ENCODE measurements at regions not wholly inside any gene's neighbourhood (a gene's known extent, or its start where the extent isn't known, plus 50 kb on each side); places are given as distances from the start of the nearest gene placed in this dataset.

DNA sequence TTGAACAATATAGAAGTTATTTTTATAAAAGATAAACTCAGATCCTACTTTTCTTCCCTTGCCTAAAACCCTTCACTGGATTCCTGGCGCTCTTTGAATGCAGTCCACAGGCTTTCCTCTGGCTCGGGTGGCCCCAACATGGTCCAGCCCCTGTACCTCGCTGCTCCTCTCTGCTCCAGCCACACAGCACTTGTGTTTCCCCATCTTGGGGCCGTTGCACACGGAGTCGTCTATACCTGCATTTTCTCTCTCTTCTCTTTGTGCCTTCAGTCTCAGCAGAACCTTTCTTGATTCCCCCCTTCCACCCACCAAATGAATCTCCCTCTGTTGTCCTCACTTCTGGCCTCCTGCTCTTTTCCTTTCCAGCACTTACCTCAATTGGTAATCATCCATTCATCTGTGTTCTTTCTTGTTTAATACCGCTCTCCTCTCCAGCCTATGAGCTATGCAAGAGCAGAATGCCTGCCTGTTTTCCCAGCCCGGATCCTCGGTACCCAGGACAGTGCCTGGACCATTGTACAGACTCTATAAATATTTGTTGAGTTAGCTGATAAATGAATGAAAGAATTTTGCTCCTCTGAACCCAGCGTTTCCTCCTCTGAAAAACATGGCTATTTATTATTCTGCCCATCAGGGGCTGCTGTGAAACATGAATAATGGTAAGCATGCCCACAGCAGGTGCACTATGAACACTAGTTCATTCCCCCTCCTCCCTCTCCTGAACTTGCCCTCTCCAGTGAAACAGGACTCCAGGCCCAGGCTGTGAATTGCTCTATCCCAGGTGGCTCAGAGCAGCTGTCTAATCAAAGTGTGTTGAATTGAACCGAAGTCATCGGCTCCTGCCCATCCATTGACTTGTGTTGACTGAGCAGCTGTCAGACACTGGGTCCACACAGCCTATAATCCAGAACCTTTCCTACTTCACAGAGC is 266.9 kb downstream of the PTPRU start:
- Histone ChIP-seq H3K79me2 (ENCODE audit: insufficient read depth, low read length) (no peaks in the 10 kb centered on the region), H3K4me2 (ENCODE audit: low read depth, low read length, poor library complexity, severe bottlenecking) (no peak overlapping the region), H4K20me1 (ENCODE audit: insufficient read depth, low read length, poor library complexity, severe bottlenecking) (no peaks in the 10 kb centered on the region), H2AFZ (ENCODE audit: low read length) (no peak overlapping the region), H3K27me3 (ENCODE audit: insufficient read depth, low read length, poor library complexity, severe bottlenecking) (no peaks in the 10 kb centered on the region), H3K9me3 (ENCODE audit: insufficient read depth, low read depth, low read length) (peaks cover 3% of the 10 kb centered on the region; the same call in 1 of the 2 replicates), H3F3A (ENCODE audit: low read depth) (no peaks in the 10 kb centered on the region), H3K4me1 (ENCODE audit: insufficient read depth, low read length, poor library complexity, severe bottlenecking) (no peaks in the 10 kb centered on the region), H3K4me3 (ENCODE audit: low read length, poor library complexity, severe bottlenecking) (no peak overlapping the region), H3K36me3 (ENCODE audit: insufficient read depth, low read length) (no peaks in the 10 kb centered on the region), H3K9me2 (replicated peaks; ENCODE audit: low read depth, low read length) (no peaks in the 10 kb centered on the region), H3K9ac (ENCODE audit: low read depth, low read length, poor library complexity, severe bottlenecking) (no peak overlapping the region)
- TF ChIP-seq, protein P1, sequence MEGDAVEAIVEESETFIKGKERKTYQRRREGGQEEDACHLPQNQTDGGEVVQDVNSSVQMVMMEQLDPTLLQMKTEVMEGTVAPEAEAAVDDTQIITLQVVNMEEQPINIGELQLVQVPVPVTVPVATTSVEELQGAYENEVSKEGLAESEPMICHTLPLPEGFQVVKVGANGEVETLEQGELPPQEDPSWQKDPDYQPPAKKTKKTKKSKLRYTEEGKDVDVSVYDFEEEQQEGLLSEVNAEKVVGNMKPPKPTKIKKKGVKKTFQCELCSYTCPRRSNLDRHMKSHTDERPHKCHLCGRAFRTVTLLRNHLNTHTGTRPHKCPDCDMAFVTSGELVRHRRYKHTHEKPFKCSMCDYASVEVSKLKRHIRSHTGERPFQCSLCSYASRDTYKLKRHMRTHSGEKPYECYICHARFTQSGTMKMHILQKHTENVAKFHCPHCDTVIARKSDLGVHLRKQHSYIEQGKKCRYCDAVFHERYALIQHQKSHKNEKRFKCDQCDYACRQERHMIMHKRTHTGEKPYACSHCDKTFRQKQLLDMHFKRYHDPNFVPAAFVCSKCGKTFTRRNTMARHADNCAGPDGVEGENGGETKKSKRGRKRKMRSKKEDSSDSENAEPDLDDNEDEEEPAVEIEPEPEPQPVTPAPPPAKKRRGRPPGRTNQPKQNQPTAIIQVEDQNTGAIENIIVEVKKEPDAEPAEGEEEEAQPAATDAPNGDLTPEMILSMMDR (conservative IDR thresholded peaks at IDR 0.05; ENCODE audit: low read length), result no peak
- TF ChIP-seq EZH2phosphoT487 (IDR thresholded peaks at IDR 0.05; ENCODE audit: borderline replicate concordance), result no peak

DNA sequence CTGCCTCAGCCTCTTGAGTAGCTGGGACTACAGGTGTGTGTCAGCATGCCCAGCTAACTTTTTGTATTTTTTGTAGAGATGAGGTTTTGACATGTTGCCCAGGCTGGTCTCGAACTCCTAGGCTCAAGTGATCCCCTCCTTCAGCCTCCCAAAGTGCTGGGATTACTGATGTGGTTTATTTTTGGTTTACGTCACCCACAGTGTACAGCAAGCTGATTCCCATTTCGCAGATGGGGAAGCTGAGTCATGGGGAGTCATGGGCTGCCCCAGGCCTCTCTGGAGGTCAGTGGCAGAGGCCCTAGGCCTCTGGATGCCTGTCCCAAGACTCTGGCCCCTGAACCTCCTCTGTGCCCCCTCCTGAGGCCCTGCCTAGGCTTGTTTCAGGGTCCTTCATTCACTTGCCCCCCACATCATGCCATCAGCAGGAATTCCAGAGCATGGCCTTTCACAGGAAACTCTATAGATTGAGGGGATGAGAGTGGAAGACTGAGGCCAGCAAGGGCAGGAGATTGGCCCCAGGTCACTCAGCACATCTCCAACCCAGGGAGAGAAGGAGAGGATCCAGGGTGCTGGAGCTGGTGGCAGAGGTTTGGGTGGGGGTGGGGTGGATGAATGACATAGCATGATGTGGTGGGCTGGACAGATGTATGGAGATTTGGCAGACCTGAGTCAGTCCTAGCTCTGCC is 266.0 kb downstream of the PTPRU start:
- no peak overlapping the region for H3K9ac ChIP-seq (ENCODE audit: low read depth, low read length, poor library complexity, severe bottlenecking)

DNA sequence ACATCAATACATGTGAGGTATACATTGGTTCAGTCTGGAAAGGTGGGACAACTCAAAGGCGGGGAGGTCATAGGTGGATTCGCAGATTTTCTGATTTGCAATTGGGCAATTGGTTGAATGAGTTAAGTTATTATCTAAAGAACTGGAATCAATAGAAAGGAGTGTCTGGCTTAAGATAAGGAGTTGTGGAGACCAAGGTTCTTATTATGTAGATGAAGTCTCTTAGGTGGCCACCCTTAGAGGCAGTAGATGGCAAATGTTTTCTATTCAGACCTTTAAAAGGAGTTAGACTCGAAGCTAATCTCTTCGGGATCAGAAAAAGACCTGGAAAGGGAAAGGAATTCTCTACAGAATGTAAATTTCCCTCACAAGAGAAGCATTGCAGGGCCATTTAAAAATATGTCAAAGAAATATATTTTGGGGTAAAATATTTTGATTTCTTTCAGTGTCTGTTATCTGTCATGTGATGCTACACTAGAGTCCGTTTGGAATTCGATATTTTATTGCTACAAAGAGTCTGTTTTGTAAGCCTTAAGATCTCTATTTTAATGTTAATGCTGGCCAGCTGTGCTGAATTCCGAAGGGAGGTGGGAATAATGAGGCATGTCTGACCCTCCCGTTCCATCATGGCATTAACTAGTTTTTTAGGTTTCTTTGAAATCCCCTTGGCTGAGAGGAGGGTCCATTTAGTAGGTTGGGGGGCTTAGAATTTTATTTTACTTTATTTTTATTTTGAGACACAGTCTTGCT is 265.1 kb downstream of the PTPRU start:
- Histone ChIP-seq H3K4me3 (ENCODE audit: low read length, poor library complexity, severe bottlenecking) (no peak overlapping the region), H3K4me2 (ENCODE audit: low read depth, low read length, poor library complexity, severe bottlenecking) (no peak overlapping the region), H3K4me1 (ENCODE audit: insufficient read depth, low read length, poor library complexity, severe bottlenecking) (no peaks in the 10 kb centered on the region)

More for the DNA sequence above, 266.0 kb downstream of the PTPRU start:
- Histone ChIP-seq H3K4me3 (ENCODE audit: low read length, poor library complexity, severe bottlenecking) (no peak overlapping the region), H3K9me2 (replicated peaks; ENCODE audit: low read depth, low read length) (no peaks in the 10 kb centered on the region), H3K36me3 (ENCODE audit: insufficient read depth, low read length) (no peaks in the 10 kb centered on the region), H4K20me1 (ENCODE audit: insufficient read depth, low read length, poor library complexity, severe bottlenecking) (no peaks in the 10 kb centered on the region), H3K4me1 (ENCODE audit: insufficient read depth, low read length, poor library complexity, severe bottlenecking) (no peaks in the 10 kb centered on the region), H3F3A (ENCODE audit: low read depth) (no peaks in the 10 kb centered on the region), H3K79me2 (ENCODE audit: insufficient read depth, low read length) (no peaks in the 10 kb centered on the region), H3K4me2 (ENCODE audit: low read depth, low read length, poor library complexity, severe bottlenecking) (no peak overlapping the region), H3K27me3 (ENCODE audit: insufficient read depth, low read length, poor library complexity, severe bottlenecking) (no peaks in the 10 kb centered on the region), H2AFZ (ENCODE audit: low read length) (no peak overlapping the region), H3K9me3 (ENCODE audit: insufficient read depth, low read depth, low read length) (peaks cover 3% of the 10 kb centered on the region; the same call in 1 of the 2 replicates)
- no peak for TF ChIP-seq EZH2phosphoT487 (IDR thresholded peaks at IDR 0.05; ENCODE audit: borderline replicate concordance)
- TF ChIP-seq, protein P1 (conservative IDR thresholded peaks at IDR 0.05; ENCODE audit: low read length), result no peak

More for the DNA sequence above, 265.1 kb downstream of the PTPRU start:
- H3K36me3 ChIP-seq (ENCODE audit: insufficient read depth, low read length), result no peaks in the 10 kb centered on the region
- no peaks in the 10 kb centered on the region for H3K9me2 ChIP-seq (replicated peaks; ENCODE audit: low read depth, low read length)
- H2AFZ ChIP-seq (ENCODE audit: low read length), result no peak overlapping the region
- no peak overlapping the region for H3K9ac ChIP-seq (ENCODE audit: low read depth, low read length, poor library complexity, severe bottlenecking)
- no peak for TF ChIP-seq EZH2phosphoT487 (IDR thresholded peaks at IDR 0.05; ENCODE audit: borderline replicate concordance)
- TF ChIP-seq, protein P1 (conservative IDR thresholded peaks at IDR 0.05; ENCODE audit: low read length), result no peak
- H3K9me3 ChIP-seq (ENCODE audit: insufficient read depth, low read depth, low read length), result peaks cover 6% of the 10 kb centered on the region; the same call in 1 of the 2 replicates
- H3F3A ChIP-seq (ENCODE audit: low read depth), result no peaks in the 10 kb centered on the region
- H3K79me2 ChIP-seq (ENCODE audit: insufficient read depth, low read length), result no peaks in the 10 kb centered on the region
- no peaks in the 10 kb centered on the region for H4K20me1 ChIP-seq (ENCODE audit: insufficient read depth, low read length, poor library complexity, severe bottlenecking)
- no peaks in the 10 kb centered on the region for H3K27me3 ChIP-seq (ENCODE audit: insufficient read depth, low read length, poor library complexity, severe bottlenecking)
